ENCODE measurements at regions not wholly inside any gene's neighbourhood (a gene's known extent, or its start where the extent isn't known, plus 50 kb on each side); places are given as distances from the start of the nearest gene placed in this dataset.

- intact Hi-C loops (cut with DNase I; ENCODE audit: low total_unique reads) = loop anchor here (10.0 kb wide), 1 partner anchor 50 kb away; no protein-coding TSS in a partner anchor
Observed at GRCh38 chr16:13864689-13865088, 55.3 kb upstream of the ERCC4 start.

GRCh38 chr16:13866073-13866472 lies 53.9 kb upstream of the ERCC4 start:
- Histone ChIP-seq H3K4me1 (no peaks in the 10 kb centered on the region), H3K27me3 (no peaks in the 10 kb centered on the region), H3K9me3 (no peaks in the 10 kb centered on the region), H3K36me3 (ENCODE audit: low read depth, missing control alignments) (no peaks in the 10 kb centered on the region), H3K4me3 (no peak overlapping the region), H3K27ac (no peak overlapping the region)
- intact Hi-C loops (cut with DNase I; ENCODE audit: low total_unique reads) = loop anchor here (10.0 kb wide), 1 partner anchor 49 kb away; no protein-coding TSS in a partner anchor
- no peak for TF ChIP-seq POLR2A (IDR thresholded peaks at IDR 0.05)
- peak; percentile 50 to 54 (median 53) for TF ChIP-seq CTCF (IDR thresholded peaks at IDR 0.05)
- 8 to 12% methylated on average over 8 of the region's 8 CpGs for WGBS, 2 donors
- peak; percentile 91 for DNase-seq

More at GRCh38 chr16:13864689-13865088, 55.3 kb upstream of the ERCC4 start:
- no peak overlapping the region for H3K4me3 ChIP-seq
- no peaks in the 10 kb centered on the region for H3K9me3 ChIP-seq
- TF ChIP-seq POLR2A (IDR thresholded peaks at IDR 0.05) (no peak), CTCF (IDR thresholded peaks at IDR 0.05) (no peak)
- H3K27ac ChIP-seq = no peak overlapping the region
- H3K4me1 ChIP-seq = no peaks in the 10 kb centered on the region
- DNase-seq = no peak
- no peaks in the 10 kb centered on the region for H3K27me3 ChIP-seq
- no peaks in the 10 kb centered on the region for H3K36me3 ChIP-seq (ENCODE audit: low read depth, missing control alignments)
- 72 to 75% methylated on average over 4 of the region's 4 CpGs for WGBS, 2 donors
